ENCODE measurements at regions not wholly inside any gene's neighbourhood (a gene's known extent, or its start where the extent isn't known, plus 50 kb on each side); places are given as distances from the start of the nearest gene placed in this dataset.

- no peak for DNase-seq
These were observed 95.6 kb upstream of the ZNF608 start for GRCh38 chr5:124841829-124842712.

- DNase-seq = no peak
These were observed 96.5 kb upstream of the ZNF608 start for GRCh38 chr5:124842725-124843595.

- DNase-seq = no peak
These were observed 97.1 kb upstream of the ZNF608 start for GRCh38 chr5:124843596-124843899.

- DNase-seq = no peak
These were observed 98.0 kb upstream of the ZNF608 start for GRCh38 chr5:124844371-124844920.

- DNase-seq = no peak
These were observed 101.5 kb upstream of the ZNF608 start for GRCh38 chr5:124847907-124848306.

GRCh38 chr5:124849774-124850173 is 103.3 kb upstream of the ZNF608 start:
- no peak for DNase-seq

GRCh38 chr5:124856726-124857125 is 110.3 kb upstream of the ZNF608 start:
- no peak for DNase-seq

GRCh38 chr5:124858612-124859011 is 112.2 kb upstream of the ZNF608 start:
- no peak for DNase-seq

GRCh38 chr5:124859027-124859426 is 112.6 kb upstream of the ZNF608 start:
- DNase-seq = no peak

GRCh38 chr5:124859556-124860290 is 113.3 kb upstream of the ZNF608 start:
- DNase-seq = no peak

- no peak for DNase-seq
These were observed 113.8 kb upstream of the ZNF608 start for GRCh38 chr5:124860291-124860655.

GRCh38 chr5:124865066-124865465 is 118.6 kb upstream of the ZNF608 start:
- no peak for DNase-seq

GRCh38 chr5:124865603-124866354 is 119.3 kb upstream of the ZNF608 start:
- DNase-seq = no peak

GRCh38 chr5:124866355-124867136 is 120.1 kb upstream of the ZNF608 start:
- DNase-seq = no peak

GRCh38 chr5:124867137-124867704 is 120.8 kb upstream of the ZNF608 start:
- DNase-seq = no peak

GRCh38 chr5:124868676-124869075 is 122.2 kb upstream of the ZNF608 start:
- no peak for DNase-seq

GRCh38 chr5:124869426-124870033 is 123.1 kb upstream of the ZNF608 start:
- DNase-seq = no peak

- DNase-seq = no peak
These were observed 123.6 kb upstream of the ZNF608 start for GRCh38 chr5:124870070-124870469.

- no peak for DNase-seq
These were observed 124.9 kb upstream of the ZNF608 start for GRCh38 chr5:124871303-124871702.

- no peak for DNase-seq
These were observed 125.6 kb upstream of the ZNF608 start for GRCh38 chr5:124872086-124872485.

- DNase-seq = no peak
These were observed 126.2 kb upstream of the ZNF608 start for GRCh38 chr5:124872615-124873014.

All from activated CD4-positive, CD25-positive, alpha-beta regulatory T cell (primary cell).